MM.1S (cell line): ENCODE measurements at regions not wholly inside any gene's neighbourhood (a gene's known extent, or its start where the extent isn't known, plus 50 kb on each side); places are given as distances from the start of the nearest gene placed in this dataset.

Source experiments
- DNase-seq: peaks from one replicate; pipeline ENCODE4 v3.0.0-alpha.2; 2015
- H2AFZ ChIP-seq: fragments of 300-600 bp; sonication (generic); 2 replicates; pipeline ENCODE4 v1.6.0; 2016; ENCODE audit warnings: antibody characterized with exemption, low read length
- H3F3A ChIP-seq: fragments of 300-600 bp; sonication (generic); 2 replicates; pipeline ENCODE4 v1.6.1; 2016; ENCODE audit warnings: mild to moderate bottlenecking, antibody characterized with exemption, low read length, moderate library complexity, mixed read lengths; ENCODE audit not compliant: insufficient read depth
- H3K27ac ChIP-seq: fragments of 300-600 bp; sonication (generic); 2 replicates; pipeline ENCODE4 v1.5.1; 2016; ENCODE audit warnings: mild to moderate bottlenecking, low read length
- H3K27me3 ChIP-seq: fragments of 300-600 bp; sonication (generic); replicated peaks from 2 replicates; pipeline ENCODE4 v1.6.0; 2016; ENCODE audit warnings: low read length; ENCODE audit not compliant: insufficient read depth
- H3K36me3 ChIP-seq: fragments of 300-600 bp; sonication (generic); replicated peaks from 2 replicates; pipeline ENCODE4 v1.6.1; 2016; ENCODE audit warnings: mild to moderate bottlenecking, low read length, mixed read lengths; ENCODE audit not compliant: insufficient read depth
- H3K4me1 ChIP-seq: fragments of 300-600 bp; sonication (generic); 2 replicates; pipeline ENCODE4 v1.6.1; 2016; ENCODE audit warnings: low read length, mixed read lengths
- H3K4me2 ChIP-seq: fragments of 300-600 bp; sonication (generic); 2 replicates; pipeline ENCODE4 v1.6.0; 2016; ENCODE audit warnings: low read depth, low read length
- H3K4me3 ChIP-seq: fragments of 300-600 bp; sonication (generic); 2 replicates; pipeline ENCODE4 v1.5.1; 2016; ENCODE audit warnings: low read length, mixed read lengths
- H3K79me2 ChIP-seq: fragments of 300-600 bp; sonication (generic); 2 replicates; pipeline ENCODE4 v1.6.1; 2016; ENCODE audit warnings: mixed run types, low read length, mixed read lengths
- H3K9ac ChIP-seq: fragments of 300-600 bp; sonication (generic); 2 replicates; pipeline ENCODE4 v1.6.1; 2016; ENCODE audit warnings: low read length, mixed read lengths
- H3K9me2 ChIP-seq: fragments of 300-600 bp; sonication (generic); replicated peaks from 2 replicates; pipeline ENCODE4 v1.6.1; 2016; ENCODE audit warnings: mild to moderate bottlenecking, low read length, mixed read lengths; ENCODE audit not compliant: insufficient read depth
- H3K9me3 ChIP-seq: fragments of 300-600 bp; sonication (generic); replicated peaks from 2 replicates; pipeline ENCODE4 v1.6.1; 2016; ENCODE audit warnings: mild to moderate bottlenecking, low read length, mixed read lengths; ENCODE audit not compliant: insufficient read depth
- H4K20me1 ChIP-seq: fragments of 300-600 bp; sonication (generic); 2 replicates; pipeline ENCODE4 v1.6.1; 2016; ENCODE audit warnings: mild to moderate bottlenecking, low read length, moderate library complexity, mixed read lengths; ENCODE audit not compliant: insufficient read depth
- CTCF ChIP-seq: fragments of 300-600 bp; sonication (generic); IDR thresholded peaks from 2 replicates; pipeline ENCODE4 v1.5.1; 2016; ENCODE audit warnings: antibody characterized with exemption, low read length, mixed read lengths
- EZH2 ChIP-seq: fragments of 300-600 bp; sonication (generic); optimal IDR thresholded peaks from 2 replicates; pipeline ENCODE3; 2017; ENCODE audit warnings: low read depth, mild to moderate bottlenecking, antibody characterized with exemption, low read length, mixed read lengths
- EZH2phosphoT487 ChIP-seq: fragments of 300-600 bp; sonication (generic); IDR thresholded peaks from 2 replicates; pipeline ENCODE4 v1.6.1; 2018; ENCODE audit warnings: antibody characterized with exemption, low read length

GRCh38 chr3:17801131-17801530 lies 58.7 kb upstream of the TBC1D5 start:
- no peaks in the 10 kb centered on the region for H3K9me2 ChIP-seq
- TF ChIP-seq CTCF (no peak), EZH2phosphoT487 (no peak), EZH2 (no peak)
- no peak overlapping the region for H3K27ac ChIP-seq
- no peaks in the 10 kb centered on the region for H4K20me1 ChIP-seq
- H2AFZ ChIP-seq = no peak overlapping the region
- no peaks in the 10 kb centered on the region for H3K27me3 ChIP-seq
- no peak overlapping the region for H3K4me3 ChIP-seq
- no peaks in the 10 kb centered on the region for H3K79me2 ChIP-seq
- H3F3A ChIP-seq = no peaks in the 10 kb centered on the region
- no peak overlapping the region for H3K9ac ChIP-seq
- DNase-seq = no peak
- H3K9me3 ChIP-seq = no peaks in the 10 kb centered on the region
- H3K4me2 ChIP-seq = no peak overlapping the region
- H3K36me3 ChIP-seq = no peaks in the 10 kb centered on the region
- H3K4me1 ChIP-seq = 0 out of 2 replicates have a peak, but pooled peaks cover 3% of the 10 kb centered on the region

- H4K20me1 ChIP-seq = no peaks in the 10 kb centered on the region
- no peak overlapping the region for H3K4me3 ChIP-seq
- no peak overlapping the region for H2AFZ ChIP-seq
- H3F3A ChIP-seq = no peaks in the 10 kb centered on the region
- H3K36me3 ChIP-seq = no peaks in the 10 kb centered on the region
- no peaks in the 10 kb centered on the region for H3K79me2 ChIP-seq
- DNase-seq = no peak
- H3K9me2 ChIP-seq = no peaks in the 10 kb centered on the region
- no peak overlapping the region for H3K4me2 ChIP-seq
- 0 out of 2 replicates have a peak, but pooled peaks cover 3% of the 10 kb centered on the region for H3K4me1 ChIP-seq
- no peak overlapping the region for H3K9ac ChIP-seq
- no peak overlapping the region for H3K27ac ChIP-seq
- TF ChIP-seq CTCF = no peak
- TF ChIP-seq EZH2 = no peak
- H3K9me3 ChIP-seq = no peaks in the 10 kb centered on the region
- H3K27me3 ChIP-seq = no peaks in the 10 kb centered on the region
Measured at GRCh38 chr3:17800232-17800631, 57.8 kb upstream of the TBC1D5 start.

GRCh38 chr3:17799312-17799711 lies 56.9 kb upstream of the TBC1D5 start:
- no peaks in the 10 kb centered on the region for H3K9me3 ChIP-seq
- no peak overlapping the region for H2AFZ ChIP-seq
- H3K36me3 ChIP-seq = no peaks in the 10 kb centered on the region
- H3F3A ChIP-seq = no peaks in the 10 kb centered on the region
- H3K27ac ChIP-seq = no peak overlapping the region
- no peaks in the 10 kb centered on the region for H4K20me1 ChIP-seq
- no peaks in the 10 kb centered on the region for H3K9me2 ChIP-seq
- no peak overlapping the region for H3K9ac ChIP-seq
- H3K4me3 ChIP-seq = no peak overlapping the region
- DNase-seq = no peak
- H3K27me3 ChIP-seq = no peaks in the 10 kb centered on the region
- H3K79me2 ChIP-seq = no peaks in the 10 kb centered on the region
- H3K4me2 ChIP-seq = no peak overlapping the region
- TF ChIP-seq EZH2phosphoT487 (no peak), CTCF (no peak), EZH2 (no peak)
- 0 out of 2 replicates have a peak, but pooled peaks cover 3% of the 10 kb centered on the region for H3K4me1 ChIP-seq

- Histone ChIP-seq H3K27ac (no peak overlapping the region), H3K27me3 (no peaks in the 10 kb centered on the region), H3K9ac (no peak overlapping the region), H3K9me3 (no peaks in the 10 kb centered on the region), H3K79me2 (no peaks in the 10 kb centered on the region), H4K20me1 (no peaks in the 10 kb centered on the region), H2AFZ (no peak overlapping the region), H3K9me2 (no peaks in the 10 kb centered on the region), H3K4me2 (no peak overlapping the region), H3K36me3 (no peaks in the 10 kb centered on the region), H3K4me3 (no peak overlapping the region), H3K4me1 (no peaks in the 10 kb centered on the region), H3F3A (no peaks in the 10 kb centered on the region)
- TF ChIP-seq EZH2 (no peak), CTCF (no peak), EZH2phosphoT487 (no peak)
- DNase-seq = no peak
Measured at GRCh38 chr3:17798000-17798399, 55.6 kb upstream of the TBC1D5 start.
